Stimulated activated CD8-positive, alpha-beta memory T cell treated with anti-CD3 and anti-CD28 coated beads, Interleukin-12 subunit alpha, Interleukin-12 subunit beta, amount 100 ng/mL, for 24 hours (primary cell): ENCODE measurements at regions not wholly inside any gene's neighbourhood (a gene's known extent, or its start where the extent isn't known, plus 50 kb on each side); places are given as distances from the start of the nearest gene placed in this dataset.
"Not testable (repeated sequence)": the region's sequence is repeated elsewhere in the genome, so short reads cannot be mapped to it uniquely, and the experiment has no call there.

Source experiments
- DNase-seq: peaks from one replicate; pipeline ENCODE4 v3.0.0-alpha.2; 2020; ENCODE audit errors: extremely low read depth

- DNase-seq = no peak
Observed at GRCh38 chr6:85285114-85285513, 164.8 kb upstream of the NT5E start.

- no peak for DNase-seq
Observed at GRCh38 chr6:85283436-85283835, 166.4 kb upstream of the NT5E start.

- DNase-seq = no peak
Observed at GRCh38 chr6:85278466-85279035, 171.3 kb upstream of the NT5E start.

GRCh38 chr6:85276026-85276425 lies 173.9 kb upstream of the NT5E start:
- DNase-seq = not testable (repeated sequence)

GRCh38 chr6:85275338-85275985 lies 174.4 kb upstream of the NT5E start:
- DNase-seq = no peak

GRCh38 chr6:85273870-85274269 lies 176.0 kb upstream of the NT5E start:
- DNase-seq = no peak

- DNase-seq = no peak
Observed at GRCh38 chr6:85273046-85273445, 176.8 kb upstream of the NT5E start.

GRCh38 chr6:85272592-85272991 lies 177.3 kb upstream of the NT5E start:
- DNase-seq = no peak

GRCh38 chr6:85262621-85263020 lies 187.3 kb upstream of the NT5E start:
- no peak for DNase-seq

GRCh38 chr6:85261271-85261670 lies 188.6 kb upstream of the NT5E start:
- DNase-seq = no peak

GRCh38 chr6:85255661-85256060 lies 194.2 kb upstream of the NT5E start:
- DNase-seq = no peak

- no peak for DNase-seq
Observed at GRCh38 chr6:85252552-85252951, 197.3 kb upstream of the NT5E start.

- no peak for DNase-seq
Observed at GRCh38 chr6:85252085-85252484, 197.8 kb upstream of the NT5E start.

GRCh38 chr6:85251300-85251699 lies 198.6 kb upstream of the NT5E start:
- no peak for DNase-seq

GRCh38 chr6:85250586-85251220 lies 199.2 kb upstream of the NT5E start:
- DNase-seq = no peak

- DNase-seq = no peak
Observed at GRCh38 chr6:85245004-85245403, 204.9 kb upstream of the NT5E start.

GRCh38 chr6:85241498-85242052 lies 208.3 kb upstream of the NT5E start:
- no peak for DNase-seq

GRCh38 chr6:85240787-85241385 lies 209.0 kb upstream of the NT5E start:
- DNase-seq = no peak

- no peak for DNase-seq
Observed at GRCh38 chr6:85237478-85237877, 212.4 kb upstream of the NT5E start.

GRCh38 chr6:85236636-85237035 lies 213.2 kb upstream of the NT5E start:
- no peak for DNase-seq

GRCh38 chr6:85227345-85227744 lies 222.5 kb upstream of the NT5E start:
- DNase-seq = not testable (repeated sequence)

- not testable (repeated sequence) for DNase-seq
Observed at GRCh38 chr6:85212794-85213193, 237.1 kb upstream of the NT5E start.

- no peak for DNase-seq
Observed at GRCh38 chr6:85195243-85195642, 254.6 kb upstream of the NT5E start.
